HT1080 (cell line): ENCODE measurements at regions not wholly inside any gene's neighbourhood (a gene's known extent, or its start where the extent isn't known, plus 50 kb on each side); places are given as distances from the start of the nearest gene placed in this dataset.
"Not testable (repeated sequence)": the region's sequence is repeated elsewhere in the genome, so short reads cannot be mapped to it uniquely, and the experiment has no call there.

Source experiments
- DNase-seq: peaks from one replicate; pipeline ENCODE4 v3.0.0-alpha.2; 2015; ENCODE audit warnings: low read depth

GRCh38 chr21:5013455-5014304 is 5507.7 kb upstream of the TPTE start:
- not testable (repeated sequence) for DNase-seq

DNA sequence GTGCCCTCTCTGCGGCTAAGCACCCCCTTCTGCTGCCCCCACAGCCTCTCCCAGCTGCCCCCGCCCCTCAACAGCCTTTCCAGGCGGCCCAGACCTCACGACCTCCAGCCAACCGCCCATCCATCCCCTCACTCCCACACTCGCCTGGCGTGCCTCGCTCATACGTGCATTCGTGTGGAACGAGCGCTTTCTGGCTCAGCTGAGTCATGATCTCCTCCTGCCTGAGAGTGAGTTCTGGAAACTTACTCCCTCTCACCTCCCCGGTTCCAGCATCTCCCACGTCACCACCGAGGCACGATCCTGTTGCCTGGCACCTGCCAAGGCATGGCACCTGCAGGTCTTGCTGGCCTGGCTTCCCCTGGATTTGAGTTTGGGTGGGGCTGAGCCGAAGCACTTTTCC is 5506.2 kb upstream of the TPTE start:
- DNase-seq: not testable (repeated sequence)

DNA sequence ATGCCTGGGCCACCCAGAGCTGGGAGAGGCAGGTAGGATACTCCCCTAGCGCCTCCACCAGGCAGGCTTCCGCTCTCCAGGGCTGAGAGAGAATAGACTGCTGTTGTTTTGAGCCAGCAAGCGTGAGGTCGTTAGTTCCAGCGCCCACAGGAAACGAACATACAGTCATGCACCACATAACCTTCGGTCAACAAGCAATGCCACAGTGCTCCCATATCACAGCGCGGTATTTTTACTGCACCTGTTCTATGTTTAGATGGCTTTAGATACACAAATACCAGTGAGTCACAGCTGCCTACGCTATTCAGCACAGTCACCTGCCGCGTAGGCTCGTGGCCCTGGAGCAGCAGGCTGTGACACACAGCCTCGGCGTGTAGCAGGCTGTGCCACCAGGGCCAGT is 5502.3 kb upstream of the TPTE start:
- not testable (repeated sequence) for DNase-seq

GRCh38 chr21:5021815-5022214 is 5499.6 kb upstream of the TPTE start:
- DNase-seq: not testable (repeated sequence)

- not testable (repeated sequence) for DNase-seq
Observed at GRCh38 chr21:5022254-5022653, 5499.1 kb upstream of the TPTE start.

GRCh38 chr21:5022748-5023147 is 5498.6 kb upstream of the TPTE start:
- DNase-seq: not testable (repeated sequence)

DNA sequence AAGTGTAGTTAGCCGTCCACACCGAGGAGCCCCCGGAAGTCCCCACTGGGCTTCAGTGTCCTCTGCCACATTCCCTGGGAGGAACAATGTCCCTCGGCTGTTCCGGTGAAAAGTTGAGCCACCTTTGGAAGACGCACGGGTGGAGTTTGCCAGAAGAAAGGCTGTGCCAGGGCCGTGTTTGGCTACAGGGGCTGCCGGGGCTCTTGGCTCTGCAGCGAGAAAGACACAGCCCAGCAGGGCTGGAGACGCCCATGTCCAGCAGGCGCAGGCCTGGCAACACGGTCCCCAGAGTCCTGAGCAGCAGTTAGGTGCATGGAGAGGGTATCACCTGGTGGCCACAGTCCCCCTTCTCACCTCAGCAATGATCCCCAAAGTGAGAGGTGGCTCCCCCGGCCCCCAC is 5486.2 kb upstream of the TPTE start:
- DNase-seq: not testable (repeated sequence)

DNA sequence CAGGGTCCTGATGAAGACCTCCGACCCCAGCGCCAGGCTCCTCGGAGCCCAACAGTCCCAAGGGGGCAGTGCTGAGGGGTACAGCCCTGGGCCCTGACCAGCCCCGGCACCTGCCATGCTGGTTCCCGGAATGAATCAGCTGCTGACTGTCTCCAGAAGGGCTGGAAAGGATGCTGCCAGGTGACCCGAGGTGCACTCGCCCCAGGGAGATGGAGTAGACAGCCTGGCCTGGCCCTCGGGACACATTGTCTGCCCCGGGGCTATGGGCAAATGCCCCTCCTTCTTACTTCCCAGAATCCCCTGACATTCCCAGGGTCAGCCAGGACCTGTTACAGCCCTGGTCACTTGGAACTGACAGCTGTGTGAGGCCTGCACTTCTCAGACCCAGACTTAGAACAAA is 5485.8 kb upstream of the TPTE start:
- not testable (repeated sequence) for DNase-seq

DNA sequence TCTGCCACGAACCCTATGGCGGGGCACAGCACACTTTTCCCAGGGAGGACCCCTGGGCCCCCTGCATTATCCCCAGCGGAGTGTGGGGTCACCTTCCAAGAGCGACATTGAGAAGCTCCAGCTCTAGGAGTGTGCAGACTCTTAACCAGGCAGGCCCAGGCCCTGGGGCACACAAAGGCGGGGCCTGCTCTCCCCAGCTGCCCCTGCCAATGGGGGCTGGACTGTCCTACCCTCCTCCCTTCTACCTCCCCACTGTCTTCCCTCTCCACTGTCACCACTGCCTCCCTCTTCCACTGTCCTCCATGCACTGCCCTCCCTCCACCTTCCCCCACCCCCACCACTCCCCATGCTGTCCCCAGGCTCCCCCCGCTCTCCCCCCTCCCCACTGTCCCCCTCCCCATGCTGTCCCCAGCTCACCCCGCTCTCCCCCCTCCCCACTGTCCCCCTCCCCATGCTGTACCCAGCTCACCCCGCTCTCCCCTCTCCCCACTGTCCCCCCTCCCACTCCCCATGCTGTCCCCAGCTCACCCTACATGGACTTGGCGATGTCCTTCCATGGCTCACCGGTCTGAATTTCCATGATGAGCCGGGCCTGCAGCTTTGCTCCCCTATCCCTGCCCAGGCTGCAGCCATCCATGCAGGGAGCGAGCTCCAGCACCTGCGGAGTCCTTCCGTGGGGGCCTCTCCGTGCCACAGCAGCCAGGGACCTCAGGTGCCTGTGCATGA is 5483.6 kb upstream of the TPTE start:
- DNase-seq: not testable (repeated sequence)

DNA sequence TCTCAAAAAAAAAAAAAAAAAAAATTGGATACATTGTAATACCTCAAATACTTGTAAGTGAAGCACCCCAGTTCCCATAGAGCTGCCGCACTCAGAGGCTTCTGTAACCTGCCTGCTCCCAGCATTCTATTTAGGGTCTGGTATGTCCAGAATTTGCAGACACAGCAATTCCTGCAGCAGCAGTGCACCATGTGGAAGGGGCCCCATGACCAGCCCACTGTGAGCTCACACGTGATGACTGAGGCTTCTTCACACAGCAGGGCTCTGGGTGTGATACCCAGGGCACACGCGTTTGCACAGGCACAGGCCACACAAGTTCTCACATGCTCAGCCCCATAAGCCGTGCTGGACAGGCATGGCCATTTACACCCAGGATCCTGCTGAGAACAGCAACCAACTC is 5481.5 kb upstream of the TPTE start:
- not testable (repeated sequence) for DNase-seq

- DNase-seq: not testable (repeated sequence)
Observed at GRCh38 chr21:5042583-5042982, 5478.8 kb upstream of the TPTE start.

DNA sequence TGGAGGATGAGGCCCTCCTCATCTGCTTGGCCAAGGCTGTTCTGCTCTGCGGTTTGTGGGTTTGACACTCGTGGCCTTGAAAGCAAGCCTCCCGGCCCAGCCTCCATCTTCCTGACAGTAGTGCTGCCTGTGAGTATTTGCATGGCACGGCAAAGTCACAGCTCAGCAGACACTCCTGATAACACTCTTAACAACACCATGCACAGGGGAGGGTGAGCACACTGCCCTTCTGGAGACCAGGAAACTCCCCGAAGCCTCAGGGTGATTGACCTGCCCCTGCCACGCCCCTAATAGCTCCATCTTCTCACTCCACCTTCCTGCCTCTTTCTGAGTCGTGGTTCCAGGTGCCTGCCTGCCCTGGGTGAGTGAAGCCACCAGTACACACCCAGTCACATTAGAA is 5476.6 kb upstream of the TPTE start:
- not testable (repeated sequence) for DNase-seq

- not testable (repeated sequence) for DNase-seq
Observed at GRCh38 chr21:5051303-5052018, 5469.9 kb upstream of the TPTE start.

- DNase-seq: not testable (repeated sequence)
Observed at GRCh38 chr21:5055027-5055754, 5466.2 kb upstream of the TPTE start.

GRCh38 chr21:5055996-5056962 is 5465.1 kb upstream of the TPTE start:
- DNase-seq: not testable (repeated sequence)

DNA sequence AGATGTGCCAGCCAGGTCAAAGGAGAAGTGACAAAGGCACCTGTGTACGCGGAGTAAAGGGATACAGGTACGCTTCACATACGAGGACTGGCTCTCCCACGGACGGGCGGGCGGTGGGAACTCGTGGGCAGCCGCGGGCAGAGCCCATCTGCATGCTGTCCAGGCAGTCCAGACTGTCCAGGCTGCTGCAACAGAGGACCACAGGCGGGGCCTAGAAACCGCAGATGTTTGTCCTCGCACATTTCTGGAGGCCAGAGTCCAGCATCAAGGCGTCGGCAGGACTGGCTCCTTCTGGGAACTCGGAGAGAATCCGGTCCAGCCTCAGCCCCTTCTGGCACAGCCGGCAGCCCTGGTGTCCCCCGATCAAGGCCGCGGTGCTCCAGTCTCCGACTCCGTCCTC is 5464.3 kb upstream of the TPTE start:
- DNase-seq: not testable (repeated sequence)

DNA sequence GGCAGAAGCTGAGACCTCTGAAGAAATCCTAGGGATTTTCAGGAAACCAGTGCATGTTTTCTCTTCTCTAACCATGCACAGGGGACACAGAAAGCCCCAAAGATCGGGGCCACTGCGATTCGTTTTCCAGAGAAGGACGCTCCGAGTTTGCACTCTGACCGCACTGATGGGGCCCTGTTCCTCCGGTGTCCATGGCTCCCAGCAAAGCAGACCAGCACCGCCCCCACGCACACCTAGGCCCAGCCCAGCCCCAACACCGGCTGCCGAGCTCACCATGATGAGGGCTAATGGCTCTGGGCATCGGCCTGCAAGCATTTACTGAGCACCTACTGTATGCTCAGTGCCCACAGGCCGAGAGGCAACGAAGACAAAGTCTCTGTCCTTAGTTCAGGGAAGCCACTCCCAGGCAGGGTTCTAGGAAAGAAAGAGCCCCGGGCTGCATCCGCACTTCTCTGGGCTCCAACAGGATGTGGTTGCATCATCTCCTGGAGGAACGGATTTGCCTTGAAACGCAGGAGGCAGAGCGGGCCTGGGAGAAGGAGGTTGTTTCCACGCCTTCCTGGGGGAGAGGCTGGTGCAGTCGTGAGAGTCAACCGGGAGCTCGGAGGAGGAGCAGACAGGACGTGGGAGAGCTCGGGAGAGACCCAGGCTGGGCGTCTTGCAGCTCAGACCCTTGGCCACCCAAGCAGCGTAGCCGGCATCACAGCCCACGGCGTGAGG is 5460.9 kb upstream of the TPTE start:
- not testable (repeated sequence) for DNase-seq

DNA sequence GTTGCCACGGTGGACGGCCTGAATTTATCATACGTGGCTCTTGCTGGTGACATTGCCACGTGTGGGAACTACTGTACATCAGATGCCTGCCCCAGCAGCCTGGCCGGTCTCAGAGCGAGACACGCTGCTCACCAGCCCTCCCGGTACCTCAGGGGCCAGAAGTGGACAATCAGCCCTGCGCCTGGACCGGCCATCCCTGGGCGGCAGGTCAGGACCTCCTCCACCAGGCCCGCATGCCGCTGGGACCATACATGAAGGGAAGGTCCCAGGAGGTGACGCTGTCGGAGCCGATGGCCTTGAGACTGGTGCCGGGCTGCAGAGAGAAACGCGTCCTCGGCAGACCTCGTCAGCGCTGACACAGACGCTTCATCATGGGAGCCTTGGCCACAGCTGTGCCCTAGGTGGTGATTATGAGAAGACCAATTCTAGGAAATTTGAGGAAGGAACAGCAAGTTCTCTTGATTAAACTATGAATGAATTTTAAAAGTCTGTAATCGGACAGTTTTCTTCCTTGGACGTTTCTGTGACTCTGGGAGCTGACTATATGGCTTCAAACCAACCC is 5456.7 kb upstream of the TPTE start:
- not testable (repeated sequence) for DNase-seq
